Left ventricle myocardium superior (tissue), 1 donor: ENCODE measurements at regions not wholly inside any gene's neighbourhood (a gene's known extent, or its start where the extent isn't known, plus 50 kb on each side); places are given as distances from the start of the nearest gene placed in this dataset.

Experiments
- ATAC-seq: fragments of 200-7000 bp; cut with Tn5 transposase; one replicate; pipeline ENCODE4 v1.9.1; 2020; ENCODE audit warnings: mild to moderate bottlenecking, moderate library complexity
- DNase-seq: peaks from one replicate; pipeline ENCODE4 v3.0.0-alpha.2; 2020
- intact Hi-C: fragments of 100-400 bp; cut with micrococcal nuclease; formaldehyde crosslinking; loops from one replicate; pipeline ENCODE4 v1.11.0; 2022
- donor health status: DM: no; HTN: yes; CAD: no; lungs with severe emphysema.

- intact Hi-C loops = no loop called here
- ATAC-seq (no peak), DNase-seq (no peak)
These were observed 99.7 kb upstream of the CELF4 start for GRCh38 chr18:37665346-37665745.

GRCh38 chr18:37663446-37663845 is 97.8 kb upstream of the CELF4 start:
- no peak for ATAC-seq
- intact Hi-C loops = no loop called here
- no peak for DNase-seq

DNA sequence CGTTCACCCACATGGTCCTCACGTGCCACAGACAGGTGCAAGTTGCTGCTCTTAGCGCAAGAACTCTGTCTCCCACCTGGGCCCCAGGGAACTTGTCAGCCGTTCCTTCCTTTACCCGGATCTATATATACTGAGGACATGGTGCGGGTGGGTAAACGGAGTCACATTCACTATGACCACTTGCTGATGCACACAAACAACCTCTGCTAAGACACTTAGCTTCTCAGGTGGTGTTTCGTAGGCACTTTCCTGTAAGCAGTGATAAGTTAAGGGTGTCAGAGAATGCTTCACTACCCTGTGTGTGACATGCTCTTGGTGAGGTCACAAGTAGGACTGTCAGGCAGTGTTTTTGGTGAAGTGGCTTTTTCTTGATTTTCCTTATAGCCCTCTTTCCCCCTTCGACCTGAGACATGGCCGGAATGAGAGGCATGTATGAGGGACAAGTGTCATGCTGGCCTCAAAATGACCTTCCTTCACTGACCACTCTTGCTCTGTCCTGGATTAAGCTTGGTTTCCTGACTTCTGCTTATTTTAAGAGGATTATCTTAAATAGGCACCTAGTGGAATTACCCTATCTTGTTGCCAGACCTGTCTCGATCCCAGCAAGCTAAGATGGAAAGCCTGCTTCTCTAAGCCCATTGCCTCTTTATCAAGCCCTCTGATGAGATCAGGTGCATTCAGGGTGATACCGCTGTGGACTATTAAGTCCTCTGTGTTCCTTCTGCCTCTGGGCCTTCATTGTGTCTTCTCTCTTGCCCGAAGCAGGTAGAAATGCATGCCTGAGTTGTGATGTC is 97.1 kb upstream of the CELF4 start:
- ATAC-seq = no peak
- intact Hi-C loops = no loop called here

GRCh38 chr18:37662099-37662498 is 96.5 kb upstream of the CELF4 start:
- ATAC-seq = no peak
- intact Hi-C loops = no loop called here
- no peak for DNase-seq

More for the DNA sequence above, 97.1 kb upstream of the CELF4 start:
- DNase-seq = no peak

- DNase-seq = no peak
- no peak for ATAC-seq
- intact Hi-C loops = no loop called here
These were observed 95.9 kb upstream of the CELF4 start for GRCh38 chr18:37661478-37661877.

DNA sequence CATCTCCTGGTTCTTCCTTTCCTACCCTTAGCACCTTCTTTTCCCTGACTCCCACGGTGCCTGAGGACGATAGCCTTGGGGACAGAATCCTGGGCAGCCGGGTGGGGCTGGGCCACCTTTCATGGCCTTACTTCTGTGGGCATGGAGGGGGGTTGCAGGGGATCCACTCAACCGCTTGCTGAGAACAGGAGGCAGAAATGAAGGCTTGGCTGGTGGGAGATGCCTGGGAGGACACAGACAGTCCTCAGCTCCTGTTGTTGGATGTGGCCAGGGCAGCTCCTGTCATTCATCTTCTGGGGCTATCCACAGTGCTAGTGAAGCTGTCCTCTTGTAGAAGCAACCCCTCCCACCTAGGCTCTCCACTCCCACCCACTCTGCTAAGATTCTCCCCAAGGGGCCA is 95.5 kb upstream of the CELF4 start:
- DNase-seq (no peak), ATAC-seq (no peak)
- intact Hi-C loops = no loop called here

- no peak for ATAC-seq
- no peak for DNase-seq
- intact Hi-C loops = no loop called here
These were observed 95.1 kb upstream of the CELF4 start for GRCh38 chr18:37660658-37661057.

- DNase-seq (no peak), ATAC-seq (no peak)
- intact Hi-C loops = no loop called here
These were observed 94.3 kb upstream of the CELF4 start for GRCh38 chr18:37659906-37660305.

DNA sequence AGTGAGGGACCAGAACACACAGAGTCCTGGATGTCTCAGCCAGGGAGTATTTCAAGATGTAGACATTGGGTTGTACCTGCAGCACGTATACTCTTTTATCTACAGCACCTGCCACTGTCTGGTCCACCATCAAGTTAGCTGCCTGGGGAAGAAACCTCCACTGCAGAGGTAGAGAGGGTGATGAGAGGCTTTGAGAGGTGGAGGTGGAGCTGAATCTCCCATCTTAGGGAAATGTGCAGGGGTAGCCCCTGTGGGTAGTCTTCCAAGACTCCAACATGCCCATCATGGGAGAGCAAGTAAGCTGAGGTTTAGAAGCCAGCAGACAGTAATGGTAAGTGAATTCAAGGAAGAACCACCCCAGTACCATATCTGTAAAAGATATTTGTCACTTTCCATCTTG is 93.3 kb upstream of the CELF4 start:
- intact Hi-C loops = no loop called here
- ATAC-seq (no peak), DNase-seq (no peak)

- ATAC-seq = no peak
- no peak for DNase-seq
- intact Hi-C loops = no loop called here
These were observed 91.9 kb upstream of the CELF4 start for GRCh38 chr18:37657493-37657892.

- no peak for ATAC-seq
- intact Hi-C loops = no loop called here
These were observed 89.3 kb upstream of the CELF4 start for GRCh38 chr18:37654731-37655369.

GRCh38 chr18:37654034-37654433 is 88.4 kb upstream of the CELF4 start:
- DNase-seq = no peak
- ATAC-seq = no peak
- intact Hi-C loops = no loop called here

More at GRCh38 chr18:37654731-37655369, 89.3 kb upstream of the CELF4 start:
- DNase-seq = no peak

- intact Hi-C loops = no loop called here
- DNase-seq (no peak), ATAC-seq (no peak)
These were observed 88.0 kb upstream of the CELF4 start for GRCh38 chr18:37653618-37654017.

- DNase-seq (no peak), ATAC-seq (no peak)
- intact Hi-C loops = no loop called here
These were observed 84.3 kb upstream of the CELF4 start for GRCh38 chr18:37649930-37650329.

GRCh38 chr18:37649416-37649815 is 83.8 kb upstream of the CELF4 start:
- DNase-seq = no peak
- intact Hi-C loops = no loop called here
- ATAC-seq = no peak

GRCh38 chr18:37641573-37641972 is 76.0 kb upstream of the CELF4 start:
- intact Hi-C loops = no loop called here
- ATAC-seq = no peak
- DNase-seq = no peak

- intact Hi-C loops = no loop called here
- no peak for DNase-seq
- ATAC-seq = no peak
These were observed 74.9 kb upstream of the CELF4 start for GRCh38 chr18:37640504-37640903.

GRCh38 chr18:37639846-37640245 is 74.2 kb upstream of the CELF4 start:
- no peak for DNase-seq
- ATAC-seq = no peak
- intact Hi-C loops = no loop called here

DNA sequence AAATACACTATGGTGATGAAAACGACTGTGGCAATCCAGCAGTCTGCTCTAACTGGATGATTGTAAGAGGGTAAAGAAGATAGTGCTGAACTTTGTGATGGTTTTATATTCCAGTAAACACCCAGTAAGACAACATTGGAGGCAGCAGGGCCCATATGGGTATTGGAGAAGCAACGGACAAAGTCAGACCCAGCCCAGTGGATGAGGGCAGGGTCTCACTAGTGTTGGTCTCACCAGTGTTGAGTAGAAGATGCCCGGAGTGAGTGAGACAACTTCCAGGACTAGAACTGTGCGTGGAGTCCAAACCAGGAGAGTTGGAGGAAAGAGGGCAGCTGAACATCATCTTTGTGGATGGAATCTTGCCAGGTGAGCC is 71.9 kb upstream of the CELF4 start:
- intact Hi-C loops = no loop called here
- ATAC-seq (no peak), DNase-seq (no peak)

DNA sequence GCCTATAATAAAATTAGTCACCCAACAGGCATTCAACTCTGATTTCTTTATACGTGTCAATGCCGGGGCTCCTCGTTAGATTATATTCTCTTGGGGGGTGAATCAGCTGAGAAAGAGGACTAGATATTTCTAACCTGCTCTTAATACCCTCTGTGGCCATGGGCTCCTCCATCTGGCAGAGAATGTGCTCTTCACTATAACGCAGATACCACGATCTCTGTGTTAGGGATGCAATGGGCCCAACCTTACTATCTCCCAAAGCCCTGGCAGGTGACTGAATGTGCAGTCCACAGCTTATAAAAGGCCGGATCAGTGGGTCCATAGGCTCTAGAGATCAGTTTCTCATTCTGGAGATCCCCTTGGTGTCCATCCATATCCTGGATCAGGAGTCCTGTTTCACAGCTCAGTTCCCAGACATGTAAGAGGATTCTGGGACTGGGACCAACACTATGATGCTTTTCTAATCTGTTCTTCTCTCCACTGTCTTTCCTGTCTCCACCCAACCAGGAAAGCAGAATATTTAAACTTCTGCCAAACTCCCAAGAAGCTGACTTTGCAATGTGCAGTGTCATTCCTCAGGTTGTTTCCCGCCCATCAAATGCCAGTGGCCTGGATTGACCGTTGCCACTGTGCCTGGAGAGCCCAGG is 71.4 kb upstream of the CELF4 start:
- DNase-seq (no peak), ATAC-seq (no peak)
- intact Hi-C loops = no loop called here

DNA sequence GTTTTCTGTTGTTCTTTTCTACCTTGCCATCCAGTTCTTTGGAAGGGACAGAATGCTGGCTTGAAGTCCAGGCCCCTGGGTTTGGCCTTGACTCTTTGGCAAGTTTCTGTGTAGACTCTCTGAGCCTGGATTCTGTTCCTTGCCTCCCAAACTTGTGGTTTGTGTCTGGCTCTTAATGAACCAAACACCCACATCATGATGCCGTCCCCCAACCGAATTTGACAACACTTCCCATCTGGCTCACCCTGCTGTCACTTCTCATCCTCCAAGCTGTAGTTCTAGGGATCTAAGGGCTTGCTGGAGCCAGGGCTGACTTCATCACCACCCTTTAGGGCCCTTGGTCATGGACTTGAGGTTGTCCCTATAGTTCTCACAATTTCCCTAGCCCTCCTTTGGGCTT is 68.9 kb upstream of the CELF4 start:
- DNase-seq (no peak), ATAC-seq (no peak)
- intact Hi-C loops = no loop called here
